Gastroesophageal sphincter (tissue), 3 donors: ENCODE measurements at regions not wholly inside any gene's neighbourhood (a gene's known extent, or its start where the extent isn't known, plus 50 kb on each side); places are given as distances from the start of the nearest gene placed in this dataset.

Experiments
- EP300 ChIP-seq: sonication (generic); formaldehyde crosslinking; IDR thresholded peaks from one replicate; pipeline ENCODE4 v1.6.1; 2017; ENCODE audit warnings: antibody characterized with exemption, mild to moderate bottlenecking
- POLR2A ChIP-seq, 2 donors: fragments of 450-650 bp; IDR thresholded peaks; one replicate each; pipeline ENCODE4 v1.6.1; 2017; ENCODE audit warnings: antibody characterized with exemption in 2 of 2, mild to moderate bottlenecking in 2 of 2, moderate library complexity in 1 of 2
- POLR2AphosphoS5 ChIP-seq: sonication (generic); formaldehyde crosslinking; IDR thresholded peaks from one replicate; pipeline ENCODE4 v1.6.1; 2017; ENCODE audit warnings: antibody characterized with exemption
- TF ChIP-seq, protein P1 (sequence below), 4 experiments: fragments of 200-600 bp in 2 of 4; fragments of 450-650 bp in 2 of 4; sonication (generic) in 1 of 4; IDR thresholded peaks; one replicate each; pipeline ENCODE4 v1.5.1; 2017 to 2019; ENCODE audit warnings: antibody characterized with exemption in 4 of 4, mild to moderate bottlenecking in 2 of 4, moderate library complexity in 2 of 4

DNA sequence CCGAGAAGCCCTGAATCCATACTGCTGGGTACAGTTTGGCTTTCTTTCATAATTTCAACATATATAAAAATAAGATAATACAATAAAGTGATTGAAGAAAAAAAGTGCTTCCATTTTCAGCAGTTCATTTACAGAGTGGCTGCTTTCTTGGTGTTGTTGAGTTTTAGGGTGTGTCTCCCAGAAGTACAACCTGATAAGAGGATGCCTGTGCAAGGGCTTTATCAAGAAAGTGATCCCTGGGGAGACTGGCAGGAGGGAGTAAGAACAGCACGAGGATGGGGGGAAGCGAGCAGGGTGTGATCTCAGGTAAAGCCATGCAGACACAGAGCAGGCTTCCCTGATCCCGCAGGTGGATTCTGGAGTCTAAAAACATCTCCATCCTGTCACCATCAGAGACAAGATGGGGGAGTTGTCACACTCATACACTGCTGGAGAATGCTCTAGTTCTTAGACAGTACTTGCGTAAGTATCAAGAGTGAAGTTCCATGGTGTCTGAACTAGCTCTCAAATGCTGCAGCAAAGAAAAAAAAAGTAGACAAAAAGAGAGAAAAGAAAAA lies 395.9 kb downstream of the CDH26 start:
- TF ChIP-seq, protein P1, sequence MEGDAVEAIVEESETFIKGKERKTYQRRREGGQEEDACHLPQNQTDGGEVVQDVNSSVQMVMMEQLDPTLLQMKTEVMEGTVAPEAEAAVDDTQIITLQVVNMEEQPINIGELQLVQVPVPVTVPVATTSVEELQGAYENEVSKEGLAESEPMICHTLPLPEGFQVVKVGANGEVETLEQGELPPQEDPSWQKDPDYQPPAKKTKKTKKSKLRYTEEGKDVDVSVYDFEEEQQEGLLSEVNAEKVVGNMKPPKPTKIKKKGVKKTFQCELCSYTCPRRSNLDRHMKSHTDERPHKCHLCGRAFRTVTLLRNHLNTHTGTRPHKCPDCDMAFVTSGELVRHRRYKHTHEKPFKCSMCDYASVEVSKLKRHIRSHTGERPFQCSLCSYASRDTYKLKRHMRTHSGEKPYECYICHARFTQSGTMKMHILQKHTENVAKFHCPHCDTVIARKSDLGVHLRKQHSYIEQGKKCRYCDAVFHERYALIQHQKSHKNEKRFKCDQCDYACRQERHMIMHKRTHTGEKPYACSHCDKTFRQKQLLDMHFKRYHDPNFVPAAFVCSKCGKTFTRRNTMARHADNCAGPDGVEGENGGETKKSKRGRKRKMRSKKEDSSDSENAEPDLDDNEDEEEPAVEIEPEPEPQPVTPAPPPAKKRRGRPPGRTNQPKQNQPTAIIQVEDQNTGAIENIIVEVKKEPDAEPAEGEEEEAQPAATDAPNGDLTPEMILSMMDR (IDR thresholded peaks at IDR 0.05), result no peak
- TF ChIP-seq POLR2A (IDR thresholded peaks at IDR 0.05) (no peak), EP300 (no peak), POLR2AphosphoS5 (no peak)
